ENCODE measurements at regions not wholly inside any gene's neighbourhood (a gene's known extent, or its start where the extent isn't known, plus 50 kb on each side); places are given as distances from the start of the nearest gene placed in this dataset.

GRCh38 chr13:90627813-90628212 lies 719.7 kb upstream of the MIR17HG start:
- in situ Hi-C loops (cut with HindIII; ENCODE audit: low sequenced_read_pairs): no loop called here
- no peak for DNase-seq (ENCODE audit: low read depth, low spot score)
- no peak for TF ChIP-seq CTCF (IDR thresholded peaks at IDR 0.05; ENCODE audit: low read depth, low read length)
- H3K4me3 ChIP-seq (ENCODE audit: low read depth, low read length): no peak overlapping the region

GRCh38 chr13:90628471-90628870 lies 719.0 kb upstream of the MIR17HG start:
- TF ChIP-seq CTCF (IDR thresholded peaks at IDR 0.05; ENCODE audit: low read depth, low read length): no peak
- no peak for DNase-seq (ENCODE audit: low read depth, low spot score)
- in situ Hi-C loops (cut with HindIII; ENCODE audit: low sequenced_read_pairs): no loop called here
- no peak overlapping the region for H3K4me3 ChIP-seq (ENCODE audit: low read depth, low read length)

- in situ Hi-C loops (cut with HindIII; ENCODE audit: low sequenced_read_pairs): no loop called here
- H3K4me3 ChIP-seq (ENCODE audit: low read depth, low read length): no peak overlapping the region
- TF ChIP-seq CTCF (IDR thresholded peaks at IDR 0.05; ENCODE audit: low read depth, low read length): no peak
Measured at GRCh38 chr13:90630716-90631115, 716.8 kb upstream of the MIR17HG start.

GRCh38 chr13:90632184-90632583 lies 715.3 kb upstream of the MIR17HG start:
- no peak for TF ChIP-seq CTCF (IDR thresholded peaks at IDR 0.05; ENCODE audit: low read depth, low read length)
- in situ Hi-C loops (cut with HindIII; ENCODE audit: low sequenced_read_pairs): no loop called here
- DNase-seq (ENCODE audit: low read depth, low spot score): no peak
- no peak overlapping the region for H3K4me3 ChIP-seq (ENCODE audit: low read depth, low read length)

More at GRCh38 chr13:90630716-90631115, 716.8 kb upstream of the MIR17HG start:
- DNase-seq (ENCODE audit: low read depth, low spot score): no peak

GRCh38 chr13:90633849-90634248 lies 713.6 kb upstream of the MIR17HG start:
- H3K4me3 ChIP-seq (ENCODE audit: low read depth, low read length): no peak overlapping the region
- in situ Hi-C loops (cut with HindIII; ENCODE audit: low sequenced_read_pairs): no loop called here
- no peak for DNase-seq (ENCODE audit: low read depth, low spot score)
- TF ChIP-seq CTCF (IDR thresholded peaks at IDR 0.05; ENCODE audit: low read depth, low read length): no peak

GRCh38 chr13:90640976-90641375 lies 706.5 kb upstream of the MIR17HG start:
- in situ Hi-C loops (cut with HindIII; ENCODE audit: low sequenced_read_pairs): no loop called here
- peak; percentile 51 for DNase-seq (ENCODE audit: low read depth, low spot score)
- no peak overlapping the region for H3K4me3 ChIP-seq (ENCODE audit: low read depth, low read length)
- TF ChIP-seq CTCF (IDR thresholded peaks at IDR 0.05; ENCODE audit: low read depth, low read length): no peak

- DNase-seq (ENCODE audit: low read depth, low spot score): no peak
- in situ Hi-C loops (cut with HindIII; ENCODE audit: low sequenced_read_pairs): no loop called here
- no peak for TF ChIP-seq CTCF (IDR thresholded peaks at IDR 0.05; ENCODE audit: low read depth, low read length)
- no peak overlapping the region for H3K4me3 ChIP-seq (ENCODE audit: low read depth, low read length)
Measured at GRCh38 chr13:90641884-90642283, 705.6 kb upstream of the MIR17HG start.

Measured in astrocyte of the spinal cord (primary cell).